Psoas muscle (tissue), 7 donors: ENCODE measurements at regions not wholly inside any gene's neighbourhood (a gene's known extent, or its start where the extent isn't known, plus 50 kb on each side); places are given as distances from the start of the nearest gene placed in this dataset.

Source experiments
- ATAC-seq, 4 donors: fragments of 200-7000 bp; cut with Tn5 transposase; one replicate each; pipeline ENCODE4 v1.9.1; 2020; ENCODE audit warnings: moderate library complexity in 3 of 4, mild to moderate bottlenecking in 2 of 4
- DNase-seq, 2 donors: peaks; one replicate each; pipeline ENCODE4 v3.0.0-alpha.2; 2020
- H3K27ac ChIP-seq: fragments of 200-600 bp; one replicate; pipeline ENCODE4 v1.8.0; 2022
- H3K27me3 ChIP-seq, 3 donors: fragments of 200-600 bp in 1 of 3; one replicate each; pipeline versions ENCODE4 v1.6.1 to v1.8.0; 2013 to 2022; ENCODE audit warnings: low read length in 2 of 3, mild to moderate bottlenecking in 2 of 3, moderate library complexity in 1 of 3; ENCODE audit not compliant: insufficient read depth in 3 of 3
- H3K36me3 ChIP-seq, 2 donors: fragments of 200-600 bp in 1 of 2; one replicate each; pipeline versions ENCODE4 v1.6.1 to v1.8.0; 2013 to 2022; ENCODE audit warnings: low read depth in 1 of 2, mild to moderate bottlenecking in 1 of 2, moderate library complexity in 1 of 2; ENCODE audit not compliant: insufficient read depth in 1 of 2
- H3K4me1 ChIP-seq: fragments of 200-600 bp; one replicate; pipeline ENCODE4 v1.8.0; 2022
- H3K4me3 ChIP-seq: fragments of 200-600 bp; one replicate; pipeline ENCODE4 v1.8.0; 2022; ENCODE audit warnings: mild to moderate bottlenecking
- H3K9me3 ChIP-seq: fragments of 200-600 bp; one replicate; pipeline ENCODE4 v1.8.0; 2022
- WGBS, 3 donors: extraction: QIAGEN DNeasy Blood & Tissue Kit; methylation state at CpG; one replicate each; pipeline versions ENCODE4 v1.1.6 to v1.1.7; 2013; 5-methylcytosine and 5-hydroxymethylcytosine counted together
- intact Hi-C, 2 donors: fragments of 100-400 bp; cut with DNase I; formaldehyde crosslinking; loops; one replicate each; pipeline versions ENCODE4 v1.11.0 to v1.14.2; 2022
- TF ChIP-seq, protein P1 (sequence below): fragments of 200-600 bp; IDR thresholded peaks from one replicate; pipeline ENCODE4 v1.8.0; 2022; ENCODE audit warnings: antibody characterized with exemption
- donor health status: healthy with polysubstance abuse.
- donor health status: DM: no; HTN: no; CAD: no; lungs with moderate emphysema.
- donor health status: Bipolar disorder and iron deficiency.
- donor health status: healthy.
- donor health status: DM: yes; HTN: yes; CAD: no.
- donor health status: DM: no; HTN: no; CAD: no.
- donor health status: DM: yes; HTN: yes; CAD: no.

DNA sequence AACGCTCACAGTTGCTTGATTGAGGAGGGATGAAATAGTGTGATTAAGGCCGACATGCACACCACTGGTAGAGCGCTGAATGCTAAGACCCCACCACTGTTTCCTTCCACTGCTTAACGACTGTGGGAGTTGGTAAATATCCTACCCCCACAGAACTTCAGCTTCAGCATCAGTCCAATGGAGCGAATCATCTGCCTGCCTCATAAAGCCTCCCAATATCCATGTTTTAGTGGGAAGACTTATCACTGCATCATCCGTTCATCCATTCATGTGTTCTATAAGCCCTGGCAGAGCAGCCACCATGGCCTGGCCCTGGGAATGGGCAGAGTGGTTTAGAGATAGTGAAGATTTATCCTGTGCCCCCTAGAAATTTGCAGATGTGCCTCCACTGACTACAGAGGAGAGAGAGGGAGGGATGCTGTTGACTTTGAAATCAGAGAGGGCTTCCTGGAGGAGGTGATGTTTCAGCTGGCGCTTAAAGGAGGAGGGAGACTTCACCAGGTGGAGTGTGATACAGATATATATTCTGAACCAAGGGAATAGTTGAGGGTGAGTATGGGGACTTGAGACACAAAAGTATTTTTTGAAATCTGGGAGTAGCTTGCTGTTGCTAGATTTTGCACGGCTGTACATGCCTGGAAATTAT is 71.9 kb upstream of the STX18 start:
- WGBS, 3 donors: 88 to 90% (median 89%) methylated on average over 8 of the region's 8 CpGs
- H3K4me3 ChIP-seq: no peak overlapping the region
- ATAC-seq: no peak
- no peak overlapping the region for H3K27ac ChIP-seq
- TF ChIP-seq, protein P1, sequence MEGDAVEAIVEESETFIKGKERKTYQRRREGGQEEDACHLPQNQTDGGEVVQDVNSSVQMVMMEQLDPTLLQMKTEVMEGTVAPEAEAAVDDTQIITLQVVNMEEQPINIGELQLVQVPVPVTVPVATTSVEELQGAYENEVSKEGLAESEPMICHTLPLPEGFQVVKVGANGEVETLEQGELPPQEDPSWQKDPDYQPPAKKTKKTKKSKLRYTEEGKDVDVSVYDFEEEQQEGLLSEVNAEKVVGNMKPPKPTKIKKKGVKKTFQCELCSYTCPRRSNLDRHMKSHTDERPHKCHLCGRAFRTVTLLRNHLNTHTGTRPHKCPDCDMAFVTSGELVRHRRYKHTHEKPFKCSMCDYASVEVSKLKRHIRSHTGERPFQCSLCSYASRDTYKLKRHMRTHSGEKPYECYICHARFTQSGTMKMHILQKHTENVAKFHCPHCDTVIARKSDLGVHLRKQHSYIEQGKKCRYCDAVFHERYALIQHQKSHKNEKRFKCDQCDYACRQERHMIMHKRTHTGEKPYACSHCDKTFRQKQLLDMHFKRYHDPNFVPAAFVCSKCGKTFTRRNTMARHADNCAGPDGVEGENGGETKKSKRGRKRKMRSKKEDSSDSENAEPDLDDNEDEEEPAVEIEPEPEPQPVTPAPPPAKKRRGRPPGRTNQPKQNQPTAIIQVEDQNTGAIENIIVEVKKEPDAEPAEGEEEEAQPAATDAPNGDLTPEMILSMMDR: no peak
- no peaks in the 10 kb centered on the region for H3K4me1 ChIP-seq
- H3K9me3 ChIP-seq: no peaks in the 10 kb centered on the region
- intact Hi-C loops: no loop called here
- DNase-seq: no peak
- no peaks in the 10 kb centered on the region for H3K36me3 ChIP-seq
- no peaks in the 10 kb centered on the region for H3K27me3 ChIP-seq

DNA sequence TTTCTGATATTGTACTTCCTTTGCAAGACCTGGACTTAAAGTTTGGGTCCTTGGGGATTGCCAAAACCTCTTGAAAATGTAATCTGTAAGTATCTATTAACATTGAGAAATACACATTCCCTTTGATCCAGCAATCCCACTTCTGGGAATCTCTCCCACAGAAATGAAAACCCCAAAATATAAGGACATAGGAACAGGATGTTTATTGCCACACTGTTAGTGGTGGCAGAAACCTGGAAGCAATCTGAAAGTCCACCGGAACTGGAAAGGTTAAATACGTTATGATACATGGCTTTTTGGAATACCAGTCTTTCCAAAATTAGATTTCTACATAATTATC is 71.2 kb upstream of the STX18 start:
- Histone ChIP-seq H3K9me3 (no peaks in the 10 kb centered on the region), H3K4me1 (no peaks in the 10 kb centered on the region), H3K27me3 (no peaks in the 10 kb centered on the region), H3K4me3 (no peak overlapping the region), H3K27ac (no peak overlapping the region), H3K36me3 (no peaks in the 10 kb centered on the region)
- DNase-seq (no peak), ATAC-seq (no peak)
- intact Hi-C loops: no loop called here
- TF ChIP-seq, protein P1: no peak
- 69 to 73% (median 69%) methylated on average over 2 of the region's 2 CpGs for WGBS, 3 donors

GRCh38 chr4:4610672-4611071 is 68.8 kb upstream of the STX18 start:
- no peak for DNase-seq
- no peak overlapping the region for H3K4me3 ChIP-seq
- TF ChIP-seq, protein P1: no peak
- ATAC-seq: no peak
- H3K36me3 ChIP-seq: no peaks in the 10 kb centered on the region
- WGBS, 3 donors: 55 to 66% (median 65%) methylated on average over 7 of the region's 7 CpGs
- no peaks in the 10 kb centered on the region for H3K4me1 ChIP-seq
- no peaks in the 10 kb centered on the region for H3K27me3 ChIP-seq
- intact Hi-C loops: no loop called here
- H3K27ac ChIP-seq: no peak overlapping the region
- no peaks in the 10 kb centered on the region for H3K9me3 ChIP-seq

DNA sequence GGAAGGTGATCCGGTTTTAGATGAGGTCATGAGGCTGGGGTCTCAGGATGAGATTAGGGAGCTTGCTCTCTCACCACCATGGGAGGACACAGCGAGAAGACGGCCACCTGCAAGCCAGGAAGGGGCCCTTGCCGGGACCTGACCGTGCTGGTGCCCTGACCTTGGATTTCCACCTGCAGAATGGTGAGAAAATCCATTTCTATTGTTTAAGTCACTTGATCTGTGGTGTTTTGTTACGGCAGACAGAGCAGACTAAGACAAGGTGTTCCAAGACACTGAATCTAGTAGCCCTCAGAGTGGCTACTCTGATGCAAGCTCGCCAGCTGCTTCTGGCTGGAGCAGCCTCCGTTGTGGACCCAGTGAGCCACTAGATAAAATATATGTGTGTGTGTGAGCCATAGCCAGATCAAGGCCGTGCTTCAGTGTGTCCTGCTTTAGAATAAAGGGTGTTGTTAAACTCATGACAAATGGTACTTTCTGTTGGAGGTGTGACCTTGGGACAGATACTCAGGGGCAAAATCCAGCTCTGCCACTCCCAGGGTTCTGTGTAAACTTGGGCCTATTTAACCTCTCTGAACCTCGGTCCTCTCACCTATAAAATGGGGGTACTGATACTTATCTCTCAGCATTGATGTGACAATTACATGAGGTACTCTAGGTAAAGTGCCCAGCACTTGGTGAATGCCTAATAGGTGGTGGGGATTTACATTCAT is 67.9 kb upstream of the STX18 start:
- Histone ChIP-seq H3K4me1 (no peaks in the 10 kb centered on the region), H3K4me3 (no peak overlapping the region), H3K9me3 (no peaks in the 10 kb centered on the region), H3K27ac (no peak overlapping the region), H3K27me3 (no peaks in the 10 kb centered on the region), H3K36me3 (no peaks in the 10 kb centered on the region)
- intact Hi-C loops: no loop called here
- 74 to 78% (median 78%) methylated on average over 10 of the region's 10 CpGs for WGBS, 3 donors
- TF ChIP-seq, protein P1: no peak
- DNase-seq: no peak
- no peak for ATAC-seq

DNA sequence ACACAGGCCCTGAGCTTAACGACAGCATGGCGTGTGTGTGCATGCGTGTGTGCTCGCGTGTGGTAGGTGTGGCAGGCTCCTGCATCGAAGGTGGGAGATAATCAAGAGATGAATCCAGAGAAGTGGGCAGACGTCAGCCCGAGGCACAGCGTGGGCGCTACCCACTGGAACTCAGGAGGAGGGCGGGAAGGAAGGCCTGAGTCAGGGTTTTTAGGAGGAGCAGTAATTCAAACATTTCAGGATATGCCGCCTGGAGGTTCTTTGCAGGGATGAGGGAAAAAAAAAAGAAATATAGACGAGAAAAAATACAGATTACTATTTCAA is 66.3 kb upstream of the STX18 start:
- DNase-seq: no peak
- TF ChIP-seq, protein P1: no peak
- 73 to 77% (median 75%) methylated on average over 13 of the region's 13 CpGs for WGBS, 3 donors
- no peaks in the 10 kb centered on the region for H3K9me3 ChIP-seq
- H3K27me3 ChIP-seq: no peaks in the 10 kb centered on the region
- H3K36me3 ChIP-seq: no peaks in the 10 kb centered on the region
- H3K4me3 ChIP-seq: no peak overlapping the region
- no peaks in the 10 kb centered on the region for H3K4me1 ChIP-seq
- intact Hi-C loops: no loop called here
- ATAC-seq: no peak
- no peak overlapping the region for H3K27ac ChIP-seq
